Stomach (tissue), 8 donors: ENCODE measurements at regions not wholly inside any gene's neighbourhood (a gene's known extent, or its start where the extent isn't known, plus 50 kb on each side); places are given as distances from the start of the nearest gene placed in this dataset.
A peak's percentile ranks its signal among the peaks of the same experiment; 100 is the strongest.

ENCODE experiments used
- DNase-seq, 2 donors: peaks; one replicate each; pipeline versions ENCODE4 v3.0.0 to v3.0.0-alpha.2; 2013 to 2019
- H3K27ac ChIP-seq, 5 donors: fragments of 200-600 bp in 4 of 5; sonication (generic) in 4 of 5; one replicate each; pipeline ENCODE4 v1.5.1; 2013 to 2019; ENCODE audit warnings: mild to moderate bottlenecking in 1 of 5, moderate library complexity in 1 of 5
- H3K27me3 ChIP-seq, 3 donors: fragments of 200-600 bp; sonication (generic); one replicate each; pipeline ENCODE4 v1.5.1; 2017 to 2019; ENCODE audit warnings: mixed run types in 1 of 3
- H3K36me3 ChIP-seq, 4 donors: fragments of 200-600 bp; sonication (generic); 1 replicate in 3 of 4; 2 replicates in 1 of 4; pipeline ENCODE4 v1.5.1; 2016 to 2019
- H3K4me1 ChIP-seq, 4 donors: fragments of 200-600 bp; sonication (generic); one replicate each; pipeline ENCODE4 v1.5.1; 2016 to 2019
- H3K4me3 ChIP-seq, 4 donors: fragments of 200-600 bp; sonication (generic) in 3 of 4; one replicate each; pipeline ENCODE4 v1.5.1; 2016 to 2019; ENCODE audit warnings: mild to moderate bottlenecking in 1 of 4
- H3K9me3 ChIP-seq, 4 donors: fragments of 200-600 bp; sonication (generic); one replicate each; pipeline ENCODE4 v1.5.1; 2016 to 2019
- EP300 ChIP-seq: sonication (generic); formaldehyde crosslinking; IDR thresholded peaks from one replicate; pipeline ENCODE4 v1.6.1; 2017; ENCODE audit warnings: antibody characterized with exemption
- POLR2A ChIP-seq, 4 donors: fragments of 450-650 bp; IDR thresholded peaks; one replicate each; pipeline ENCODE4 v1.6.1; 2016; ENCODE audit warnings: antibody characterized with exemption in 4 of 4, control low read depth in 2 of 4, mild to moderate bottlenecking in 1 of 4, moderate library complexity in 1 of 4
- POLR2AphosphoS5 ChIP-seq, 3 donors: sonication (generic); formaldehyde crosslinking; IDR thresholded peaks; one replicate each; pipeline ENCODE4 v1.6.1; 2016; ENCODE audit warnings: antibody characterized with exemption in 3 of 3
- WGBS, 5 donors: extraction: QIAGEN DNeasy Blood & Tissue Kit in 3 of 5; methylation state at CpG; one replicate each; pipeline versions ENCODE4 v1.1.5 to v1.1.7; 2013 to 2018; 5-methylcytosine and 5-hydroxymethylcytosine counted together
- intact Hi-C: fragments of 100-400 bp; cut with DNase I; formaldehyde crosslinking; loops from one replicate; pipeline ENCODE4 v1.15.1; 2023; ENCODE audit warnings: low total_unique reads
- TF ChIP-seq, protein P1 (sequence below), 7 experiments: fragments of 450-650 bp in 4 of 7; fragments of 200-600 bp in 3 of 7; sonication (generic) in 3 of 7; IDR thresholded peaks; one replicate each; pipeline ENCODE4 v1.5.1; 2016 to 2019; ENCODE audit warnings: antibody characterized with exemption in 7 of 7, control low read depth in 2 of 7, mild to moderate bottlenecking in 1 of 7
- donor health status: healthy with polysubstance abuse.
- donor health status: Bipolar disorder and iron deficiency.
- donor health status: healthy.

DNA sequence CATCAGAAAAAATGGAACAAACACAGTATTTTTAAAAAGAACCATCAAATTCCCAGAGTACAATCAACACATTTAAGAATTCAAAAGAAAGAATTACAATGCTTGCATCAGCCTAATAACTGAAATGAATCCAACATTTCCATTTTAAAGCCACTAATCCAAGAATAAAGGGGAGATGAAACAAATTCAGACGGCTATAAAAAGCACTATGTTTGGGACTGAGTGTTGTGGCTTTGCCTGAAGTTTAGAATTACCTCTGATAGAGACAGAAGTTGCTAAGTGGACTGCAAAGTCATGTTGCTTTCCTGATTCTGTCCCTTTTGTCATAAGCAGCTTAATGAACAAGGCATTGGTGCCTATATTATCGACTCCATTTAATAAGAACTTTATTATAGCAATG is 135.4 kb upstream of the RGMB start:
- H3K27me3 ChIP-seq = no peaks in the 10 kb centered on the region
- WGBS, 5 donors = 64 to 82% (median 72%) methylated on average over 2 of the region's 2 CpGs

DNA sequence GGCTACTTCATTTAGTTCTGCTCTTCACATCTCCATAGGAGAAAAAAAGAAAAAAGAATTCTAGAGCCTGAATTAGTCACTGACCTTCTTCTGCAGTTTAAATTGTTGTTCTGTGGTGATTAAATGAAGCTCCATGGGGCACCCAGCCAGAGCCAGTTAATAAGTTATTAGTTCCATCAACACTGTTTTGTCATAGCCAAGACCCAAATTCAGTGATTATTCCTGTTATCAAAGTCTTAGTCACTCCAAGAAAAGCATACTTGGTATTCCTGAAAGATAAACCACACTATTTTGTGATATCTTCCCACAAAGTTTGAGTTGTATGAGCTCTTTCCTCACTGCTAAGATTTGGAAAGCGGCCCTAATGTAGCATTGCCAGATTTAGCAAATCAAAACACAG is 134.8 kb upstream of the RGMB start:
- TF ChIP-seq EP300 (no peak), POLR2A (IDR thresholded peaks at IDR 0.05) (no peak), POLR2AphosphoS5 (IDR thresholded peaks at IDR 0.05) (peak in 1 of 3 donors; percentile 15)
- H3K27me3 ChIP-seq = no peaks in the 10 kb centered on the region
- no peaks in the 10 kb centered on the region for H3K36me3 ChIP-seq
- H3K4me3 ChIP-seq = no peak overlapping the region
- 30 to 66% (median 40%) methylated on average over 1 of the region's 1 CpG for WGBS, 5 donors
- H3K4me1 ChIP-seq = peaks cover 0 to 22% (median 7%) of the 10 kb centered on the region in 4 donors
- intact Hi-C loops = no loop called here
- H3K27ac ChIP-seq = no peak overlapping the region
- no peaks in the 10 kb centered on the region for H3K9me3 ChIP-seq
- no peak for DNase-seq

More for the DNA sequence above, 135.4 kb upstream of the RGMB start:
- Histone ChIP-seq H3K9me3 (no peaks in the 10 kb centered on the region), H3K36me3 (no peaks in the 10 kb centered on the region), H3K4me1 (peaks cover 0 to 22% (median 7%) of the 10 kb centered on the region in 4 donors), H3K4me3 (no peak overlapping the region), H3K27ac (no peak overlapping the region)
- intact Hi-C loops = no loop called here
- no peak for DNase-seq
- TF ChIP-seq, protein P1, sequence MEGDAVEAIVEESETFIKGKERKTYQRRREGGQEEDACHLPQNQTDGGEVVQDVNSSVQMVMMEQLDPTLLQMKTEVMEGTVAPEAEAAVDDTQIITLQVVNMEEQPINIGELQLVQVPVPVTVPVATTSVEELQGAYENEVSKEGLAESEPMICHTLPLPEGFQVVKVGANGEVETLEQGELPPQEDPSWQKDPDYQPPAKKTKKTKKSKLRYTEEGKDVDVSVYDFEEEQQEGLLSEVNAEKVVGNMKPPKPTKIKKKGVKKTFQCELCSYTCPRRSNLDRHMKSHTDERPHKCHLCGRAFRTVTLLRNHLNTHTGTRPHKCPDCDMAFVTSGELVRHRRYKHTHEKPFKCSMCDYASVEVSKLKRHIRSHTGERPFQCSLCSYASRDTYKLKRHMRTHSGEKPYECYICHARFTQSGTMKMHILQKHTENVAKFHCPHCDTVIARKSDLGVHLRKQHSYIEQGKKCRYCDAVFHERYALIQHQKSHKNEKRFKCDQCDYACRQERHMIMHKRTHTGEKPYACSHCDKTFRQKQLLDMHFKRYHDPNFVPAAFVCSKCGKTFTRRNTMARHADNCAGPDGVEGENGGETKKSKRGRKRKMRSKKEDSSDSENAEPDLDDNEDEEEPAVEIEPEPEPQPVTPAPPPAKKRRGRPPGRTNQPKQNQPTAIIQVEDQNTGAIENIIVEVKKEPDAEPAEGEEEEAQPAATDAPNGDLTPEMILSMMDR (IDR thresholded peaks at IDR 0.05) = no peak
- TF ChIP-seq POLR2AphosphoS5 (IDR thresholded peaks at IDR 0.05) = no peak
- TF ChIP-seq POLR2A (IDR thresholded peaks at IDR 0.05) = no peak
- no peak for TF ChIP-seq EP300

DNA sequence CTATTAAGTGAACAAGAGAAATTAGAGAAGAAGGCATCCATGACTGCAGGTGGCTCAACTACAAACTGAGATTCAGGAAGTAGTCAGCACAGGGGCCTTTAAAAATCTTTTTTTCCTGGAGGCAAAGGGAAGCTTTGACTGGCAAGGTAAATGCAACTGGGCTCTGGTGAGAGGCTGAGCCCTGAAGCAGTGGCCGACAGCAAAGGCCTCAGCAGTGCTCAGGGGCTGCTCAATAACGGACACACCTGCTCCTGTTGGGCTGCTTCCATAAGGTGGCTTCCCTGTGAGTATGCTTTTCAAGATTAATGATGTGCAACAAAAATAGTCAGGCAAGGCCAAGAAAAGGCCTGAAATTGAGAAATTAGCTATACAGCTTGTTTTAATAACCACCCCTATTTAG is 134.2 kb upstream of the RGMB start:
- Histone ChIP-seq H3K4me3 (no peak overlapping the region), H3K36me3 (no peaks in the 10 kb centered on the region), H3K27me3 (no peaks in the 10 kb centered on the region), H3K27ac (no peak overlapping the region), H3K4me1 (peaks cover 0 to 22% (median 7%) of the 10 kb centered on the region in 4 donors), H3K9me3 (no peaks in the 10 kb centered on the region)
- no peak for DNase-seq
- intact Hi-C loops = no loop called here
- no peak for TF ChIP-seq POLR2AphosphoS5 (IDR thresholded peaks at IDR 0.05)
- no peak for TF ChIP-seq EP300
- no peak for TF ChIP-seq POLR2A (IDR thresholded peaks at IDR 0.05)
- TF ChIP-seq, protein P1 (IDR thresholded peaks at IDR 0.05) = no peak
- WGBS, 5 donors = 52 to 90% (median 80%) methylated on average over 2 of the region's 2 CpGs

DNA sequence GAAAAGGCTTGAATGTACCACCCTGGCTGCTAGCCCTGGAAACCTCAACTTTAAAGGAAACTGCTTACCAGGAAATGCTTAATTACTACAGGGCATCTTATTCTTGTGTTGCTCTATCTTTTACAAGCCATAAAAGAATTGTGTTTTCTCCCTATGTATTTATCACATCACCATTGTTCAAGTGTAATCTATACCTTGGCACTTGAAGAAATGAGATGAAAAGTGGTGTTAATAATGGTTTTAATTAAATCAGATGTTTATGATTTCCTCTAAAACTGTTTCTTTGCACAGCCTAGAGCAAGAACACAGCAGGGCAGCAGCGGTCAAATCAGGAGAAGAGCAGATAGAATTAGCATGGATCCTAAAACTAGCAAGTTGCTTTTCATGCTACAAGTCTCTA is 131.8 kb upstream of the RGMB start:
- Histone ChIP-seq H3K36me3 (no peaks in the 10 kb centered on the region), H3K4me3 (no peak overlapping the region), H3K27ac (no peak overlapping the region), H3K27me3 (no peaks in the 10 kb centered on the region), H3K9me3 (no peaks in the 10 kb centered on the region), H3K4me1 (peaks cover 0 to 9% (median 1%) of the 10 kb centered on the region in 4 donors)
- TF ChIP-seq EP300 (no peak), POLR2A (IDR thresholded peaks at IDR 0.05) (no peak), POLR2AphosphoS5 (IDR thresholded peaks at IDR 0.05) (no peak)
- TF ChIP-seq, protein P1 (IDR thresholded peaks at IDR 0.05) = no peak
- WGBS, 5 donors = 89 to 96% (median 92%) methylated on average over 1 of the region's 1 CpG
- no peak for DNase-seq
- intact Hi-C loops = no loop called here

DNA sequence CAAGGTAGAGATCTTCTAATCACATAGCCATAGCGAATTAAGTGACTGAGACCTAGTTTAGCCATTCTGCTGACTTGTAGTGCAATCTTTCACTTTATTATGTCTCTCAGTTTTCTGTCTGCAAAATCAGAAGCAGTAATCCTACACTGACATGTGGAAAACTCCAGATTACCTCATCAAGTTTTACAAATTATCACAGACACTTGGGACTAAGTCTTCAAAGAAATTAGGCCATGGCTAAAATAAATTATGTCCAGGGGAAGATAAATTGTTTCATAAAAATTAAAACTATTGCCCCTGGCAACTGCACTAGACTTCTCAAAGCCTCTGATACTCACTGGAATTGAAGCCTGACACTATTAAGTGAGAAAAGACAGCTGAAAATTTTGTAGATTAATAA is 129.9 kb upstream of the RGMB start:
- 75 to 86% (median 83%) methylated on average over 1 of the region's 1 CpG for WGBS, 5 donors
- Histone ChIP-seq H3K4me1 (peaks cover 0 to 3% (median under 1%) of the 10 kb centered on the region in 4 donors), H3K36me3 (no peaks in the 10 kb centered on the region), H3K27ac (no peak overlapping the region), H3K9me3 (no peaks in the 10 kb centered on the region), H3K27me3 (no peaks in the 10 kb centered on the region), H3K4me3 (no peak overlapping the region)
- TF ChIP-seq POLR2A (IDR thresholded peaks at IDR 0.05) (no peak), EP300 (no peak), POLR2AphosphoS5 (IDR thresholded peaks at IDR 0.05) (no peak)
- TF ChIP-seq, protein P1 (IDR thresholded peaks at IDR 0.05) = no peak
- DNase-seq = no peak
- intact Hi-C loops = no loop called here
